OCI-LY3 (cell line): ENCODE measurements at regions not wholly inside any gene's neighbourhood (a gene's known extent, or its start where the extent isn't known, plus 50 kb on each side); places are given as distances from the start of the nearest gene placed in this dataset.

Experiments
- CTCF ChIP-seq: fragments of 200-600, 300-600 bp; sonication (generic); IDR thresholded peaks from 2 replicates; pipeline ENCODE4 v1.5.1; 2014; ENCODE audit warnings: antibody characterized with exemption, low read length, low read depth
- EZH2phosphoT487 ChIP-seq: fragments of 200-600 bp; shearing (Covaris generic); IDR thresholded peaks from 2 replicates; pipeline ENCODE4 v1.6.1; 2018; ENCODE audit warnings: antibody characterized with exemption, mixed run types, low read depth

GRCh38 chr11:38182126-38182866 lies 1584.3 kb upstream of the RAG2 start:
- TF ChIP-seq CTCF (no peak), EZH2phosphoT487 (no peak)
